Body of pancreas (tissue), 4 donors: ENCODE measurements at regions not wholly inside any gene's neighbourhood (a gene's known extent, or its start where the extent isn't known, plus 50 kb on each side); places are given as distances from the start of the nearest gene placed in this dataset.

Experiments
- ATAC-seq: fragments of 150-250 bp; one replicate; pipeline ENCODE4 v1.9.1; 2016
- DNase-seq, 4 donors: peaks; one replicate each; pipeline ENCODE4 v3.0.0-alpha.2; 2019
- H3K27ac ChIP-seq, 4 donors: fragments of 200-600 bp; sonication (generic); 1 replicate in 3 of 4; 2 replicates in 1 of 4; pipeline versions ENCODE4 v1.5.1 to v1.6.1; 2016 to 2019; ENCODE audit warnings: mild to moderate bottlenecking in 1 of 4, mixed read lengths in 1 of 4, moderate library complexity in 1 of 4
- H3K27me3 ChIP-seq, 2 donors: fragments of 200-600 bp; sonication (generic); one replicate each; pipeline ENCODE4 v1.6.0; 2016; ENCODE audit warnings: mild to moderate bottlenecking in 1 of 2
- H3K36me3 ChIP-seq, 2 donors: fragments of 200-600 bp; sonication (generic); replicated peaks in 1 of 2; 2 replicates each; pipeline ENCODE4 v1.5.1; 2016; ENCODE audit warnings: low read depth in 2 of 2; ENCODE audit not compliant: insufficient read depth in 1 of 2
- H3K4me1 ChIP-seq: fragments of 200-600 bp; sonication (generic); one replicate; pipeline ENCODE4 v1.6.0; 2016
- H3K4me3 ChIP-seq, 2 donors: fragments of 200-600 bp; sonication (generic); 1 replicate in 1 of 2; 2 replicates in 1 of 2; pipeline ENCODE4 v1.5.1; 2016 to 2019
- H3K9me3 ChIP-seq, 3 donors: fragments of 200-600 bp; sonication (generic); 1 replicate in 2 of 3; 2 replicates in 1 of 3; pipeline ENCODE4 v1.5.1; 2016
- POLR2A ChIP-seq, 3 donors: fragments of 450-650 bp; IDR thresholded peaks; one replicate each; pipeline ENCODE4 v1.6.1; 2016; ENCODE audit warnings: antibody characterized with exemption in 3 of 3, mild to moderate bottlenecking in 2 of 3
- WGBS, 2 donors: methylation state at CpG; one replicate each; pipeline ENCODE4 v1.1.5; 2017; 5-methylcytosine and 5-hydroxymethylcytosine counted together
- intact Hi-C: fragments of 100-400 bp; cut with DNase I; formaldehyde crosslinking; loops from one replicate; pipeline ENCODE4 v1.15.1; 2023
- TF ChIP-seq, protein P1 (sequence below), 7 experiments: fragments of 450-650 bp in 4 of 7; fragments of 200-600 bp in 3 of 7; sonication (generic) in 3 of 7; IDR thresholded peaks; one replicate each; pipeline ENCODE4 v1.5.1; 2016 to 2019; ENCODE audit warnings: antibody characterized with exemption in 7 of 7

DNA sequence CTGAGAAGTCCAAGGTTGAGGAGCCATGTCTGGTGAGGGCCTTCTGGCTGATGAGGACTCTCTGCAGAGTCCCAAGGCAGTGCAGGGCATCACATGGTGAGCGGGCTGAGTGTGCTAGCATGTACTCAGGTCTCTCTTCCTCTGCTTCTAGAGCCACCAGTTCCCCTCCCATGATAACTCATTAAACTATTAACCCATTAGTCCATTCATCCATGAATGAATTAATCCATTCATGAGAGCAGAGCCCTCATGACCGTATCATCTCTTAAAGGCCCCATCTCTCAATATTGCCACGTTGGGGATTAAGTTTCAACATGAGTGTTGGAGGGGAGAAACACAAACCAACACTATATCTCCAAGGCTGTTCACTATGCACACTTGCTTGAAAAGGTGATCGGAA lies 83.7 kb downstream of the TMEM30B start:
- no peak for ATAC-seq
- Histone ChIP-seq H3K4me1 (no peaks in the 10 kb centered on the region), H3K27ac (no peak overlapping the region), H3K9me3 (no peaks in the 10 kb centered on the region), H3K27me3 (no peaks in the 10 kb centered on the region), H3K36me3 (no peaks in the 10 kb centered on the region), H3K4me3 (no peak overlapping the region)
- 62 to 81% methylated on average over 4 of the region's 4 CpGs for WGBS, 2 donors
- intact Hi-C loops = no loop called here
- TF ChIP-seq, protein P1, sequence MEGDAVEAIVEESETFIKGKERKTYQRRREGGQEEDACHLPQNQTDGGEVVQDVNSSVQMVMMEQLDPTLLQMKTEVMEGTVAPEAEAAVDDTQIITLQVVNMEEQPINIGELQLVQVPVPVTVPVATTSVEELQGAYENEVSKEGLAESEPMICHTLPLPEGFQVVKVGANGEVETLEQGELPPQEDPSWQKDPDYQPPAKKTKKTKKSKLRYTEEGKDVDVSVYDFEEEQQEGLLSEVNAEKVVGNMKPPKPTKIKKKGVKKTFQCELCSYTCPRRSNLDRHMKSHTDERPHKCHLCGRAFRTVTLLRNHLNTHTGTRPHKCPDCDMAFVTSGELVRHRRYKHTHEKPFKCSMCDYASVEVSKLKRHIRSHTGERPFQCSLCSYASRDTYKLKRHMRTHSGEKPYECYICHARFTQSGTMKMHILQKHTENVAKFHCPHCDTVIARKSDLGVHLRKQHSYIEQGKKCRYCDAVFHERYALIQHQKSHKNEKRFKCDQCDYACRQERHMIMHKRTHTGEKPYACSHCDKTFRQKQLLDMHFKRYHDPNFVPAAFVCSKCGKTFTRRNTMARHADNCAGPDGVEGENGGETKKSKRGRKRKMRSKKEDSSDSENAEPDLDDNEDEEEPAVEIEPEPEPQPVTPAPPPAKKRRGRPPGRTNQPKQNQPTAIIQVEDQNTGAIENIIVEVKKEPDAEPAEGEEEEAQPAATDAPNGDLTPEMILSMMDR (IDR thresholded peaks at IDR 0.05) = no peak
- TF ChIP-seq POLR2A (IDR thresholded peaks at IDR 0.05) = no peak
- DNase-seq = no peak

DNA sequence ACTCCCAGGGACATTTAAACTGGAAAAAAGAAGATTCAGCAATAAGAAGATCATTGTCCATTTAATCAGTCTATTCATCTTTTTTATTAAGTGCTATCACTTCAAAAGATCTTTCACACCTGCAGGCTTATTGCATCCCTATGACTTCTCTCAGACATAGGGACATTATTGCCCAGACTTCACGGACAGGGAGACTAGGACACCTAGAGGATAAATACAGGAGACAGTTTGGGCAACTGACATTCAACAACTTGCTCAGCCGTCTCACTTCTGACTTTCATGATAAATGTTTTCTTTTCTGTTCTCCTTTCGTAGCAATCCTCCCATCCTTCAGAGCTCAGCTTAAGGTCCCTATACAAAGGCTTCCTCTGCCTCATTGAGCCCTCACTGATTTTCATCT lies 84.3 kb downstream of the TMEM30B start:
- no peak overlapping the region for H3K4me3 ChIP-seq
- H3K4me1 ChIP-seq = no peaks in the 10 kb centered on the region
- ATAC-seq = no peak
- H3K9me3 ChIP-seq = no peaks in the 10 kb centered on the region
- WGBS, 2 donors = 48 to 50% methylated on average over 3 of the region's 3 CpGs
- DNase-seq = no peak
- TF ChIP-seq, protein P1 (IDR thresholded peaks at IDR 0.05) = no peak
- no peak for TF ChIP-seq POLR2A (IDR thresholded peaks at IDR 0.05)
- no peaks in the 10 kb centered on the region for H3K27me3 ChIP-seq
- no peaks in the 10 kb centered on the region for H3K36me3 ChIP-seq
- H3K27ac ChIP-seq = no peak overlapping the region
- intact Hi-C loops = no loop called here

DNA sequence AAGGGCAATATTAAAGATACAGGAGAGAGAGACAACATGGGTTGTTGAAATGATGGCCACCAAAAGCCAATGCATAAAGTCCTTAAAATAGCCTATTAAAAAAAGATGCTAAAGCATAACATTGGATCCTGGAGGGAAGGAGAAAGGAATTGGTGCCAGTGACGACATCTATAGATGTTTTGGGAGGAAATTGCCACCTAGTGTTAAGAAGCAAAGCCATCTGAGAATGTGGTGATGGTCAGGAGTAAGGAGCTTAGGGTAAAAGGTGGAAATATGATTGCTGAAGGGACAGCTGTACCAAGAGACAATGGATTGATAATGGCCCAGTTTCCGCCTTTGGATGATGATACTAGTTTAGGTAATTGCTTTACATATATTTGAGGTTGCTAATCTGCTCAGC lies 85.1 kb downstream of the TMEM30B start:
- Histone ChIP-seq H3K4me1 (no peaks in the 10 kb centered on the region), H3K4me3 (no peak overlapping the region), H3K36me3 (no peaks in the 10 kb centered on the region), H3K9me3 (no peaks in the 10 kb centered on the region), H3K27ac (no peak overlapping the region), H3K27me3 (no peaks in the 10 kb centered on the region)
- intact Hi-C loops = no loop called here
- TF ChIP-seq POLR2A (IDR thresholded peaks at IDR 0.05) = no peak
- TF ChIP-seq, protein P1 (IDR thresholded peaks at IDR 0.05) = no peak
- ATAC-seq = no peak
- DNase-seq = no peak
- 73 to 91% methylated on average over 2 of the region's 2 CpGs for WGBS, 2 donors

DNA sequence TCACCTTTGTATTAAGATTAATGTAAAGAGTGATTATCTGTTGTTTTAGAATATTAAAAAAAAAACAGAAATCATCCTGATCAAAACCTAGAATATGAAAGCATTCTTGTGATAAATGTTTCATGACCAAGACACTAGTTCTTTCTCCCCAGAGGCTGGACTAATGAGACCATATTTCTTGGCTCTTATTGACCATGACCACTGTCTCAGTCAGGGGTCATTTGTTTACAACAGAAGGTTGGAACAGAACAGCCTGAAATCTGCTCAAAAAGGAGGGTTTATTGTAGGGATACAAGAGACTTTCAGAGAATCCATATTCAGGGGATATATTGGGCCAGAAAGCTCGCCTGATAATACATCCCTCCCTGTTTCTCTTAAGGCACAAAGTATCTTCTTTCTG lies 87.7 kb downstream of the TMEM30B start:
- H3K36me3 ChIP-seq = no peaks in the 10 kb centered on the region
- TF ChIP-seq POLR2A (IDR thresholded peaks at IDR 0.05) = no peak
- TF ChIP-seq, protein P1 (IDR thresholded peaks at IDR 0.05) = no peak
- no peaks in the 10 kb centered on the region for H3K9me3 ChIP-seq
- WGBS, 2 donors = 73 to 86% methylated on average over 1 of the region's 1 CpG
- intact Hi-C loops = no loop called here
- H3K27ac ChIP-seq = no peak overlapping the region
- no peaks in the 10 kb centered on the region for H3K27me3 ChIP-seq
- DNase-seq (no peak), ATAC-seq (no peak)
- H3K4me3 ChIP-seq = no peak overlapping the region
- H3K4me1 ChIP-seq = peaks cover 4% of the 10 kb centered on the region

DNA sequence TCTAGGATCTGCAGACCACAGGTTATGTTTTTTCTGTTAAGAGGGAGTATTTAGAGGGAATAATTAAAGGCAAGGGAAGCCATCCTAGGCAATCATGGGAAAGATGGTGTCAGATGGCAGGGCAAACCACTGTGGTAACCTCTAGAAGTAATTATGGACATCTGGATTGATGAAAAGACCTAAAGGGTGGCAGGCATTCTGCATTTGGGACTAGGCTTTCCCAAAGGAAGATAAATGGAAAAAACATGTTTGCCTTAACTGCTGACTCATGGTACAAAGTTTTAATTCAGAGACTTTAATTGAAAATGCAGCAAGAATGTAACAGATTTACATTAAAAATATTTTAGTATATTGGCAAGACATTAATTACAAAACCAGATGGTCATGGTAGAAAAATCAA lies 88.1 kb downstream of the TMEM30B start:
- no peaks in the 10 kb centered on the region for H3K36me3 ChIP-seq
- ATAC-seq (no peak), DNase-seq (no peak)
- no peaks in the 10 kb centered on the region for H3K9me3 ChIP-seq
- TF ChIP-seq POLR2A (IDR thresholded peaks at IDR 0.05) = no peak
- TF ChIP-seq, protein P1 (IDR thresholded peaks at IDR 0.05) = no peak
- H3K4me3 ChIP-seq = no peak overlapping the region
- H3K4me1 ChIP-seq = peaks cover 4% of the 10 kb centered on the region
- no peaks in the 10 kb centered on the region for H3K27me3 ChIP-seq
- H3K27ac ChIP-seq = no peak overlapping the region
- intact Hi-C loops = no loop called here
